ENCODE measurements at regions not wholly inside any gene's neighbourhood (a gene's known extent, or its start where the extent isn't known, plus 50 kb on each side); places are given as distances from the start of the nearest gene placed in this dataset.

DNA sequence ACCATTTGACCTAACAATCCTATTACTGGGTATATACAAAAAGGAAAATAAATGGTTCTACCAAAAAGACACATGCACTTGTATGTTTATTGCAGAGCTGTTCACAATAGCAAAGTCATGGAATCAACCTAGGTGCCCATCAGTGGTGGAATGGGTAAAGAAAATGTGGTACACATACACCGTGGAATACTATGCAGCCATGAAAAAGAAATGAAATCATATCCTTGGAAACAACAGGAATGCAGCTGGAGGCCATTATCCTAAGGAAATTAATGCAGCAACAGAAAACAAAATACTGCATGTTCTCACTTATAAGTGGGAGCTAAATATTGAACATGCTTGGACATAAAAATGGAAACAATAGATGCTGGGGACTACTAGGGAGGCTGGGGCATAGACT is 534.1 kb upstream of the SGCD start:
- TF ChIP-seq, protein P1, sequence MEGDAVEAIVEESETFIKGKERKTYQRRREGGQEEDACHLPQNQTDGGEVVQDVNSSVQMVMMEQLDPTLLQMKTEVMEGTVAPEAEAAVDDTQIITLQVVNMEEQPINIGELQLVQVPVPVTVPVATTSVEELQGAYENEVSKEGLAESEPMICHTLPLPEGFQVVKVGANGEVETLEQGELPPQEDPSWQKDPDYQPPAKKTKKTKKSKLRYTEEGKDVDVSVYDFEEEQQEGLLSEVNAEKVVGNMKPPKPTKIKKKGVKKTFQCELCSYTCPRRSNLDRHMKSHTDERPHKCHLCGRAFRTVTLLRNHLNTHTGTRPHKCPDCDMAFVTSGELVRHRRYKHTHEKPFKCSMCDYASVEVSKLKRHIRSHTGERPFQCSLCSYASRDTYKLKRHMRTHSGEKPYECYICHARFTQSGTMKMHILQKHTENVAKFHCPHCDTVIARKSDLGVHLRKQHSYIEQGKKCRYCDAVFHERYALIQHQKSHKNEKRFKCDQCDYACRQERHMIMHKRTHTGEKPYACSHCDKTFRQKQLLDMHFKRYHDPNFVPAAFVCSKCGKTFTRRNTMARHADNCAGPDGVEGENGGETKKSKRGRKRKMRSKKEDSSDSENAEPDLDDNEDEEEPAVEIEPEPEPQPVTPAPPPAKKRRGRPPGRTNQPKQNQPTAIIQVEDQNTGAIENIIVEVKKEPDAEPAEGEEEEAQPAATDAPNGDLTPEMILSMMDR (conservative IDR thresholded peaks at IDR 0.05; ENCODE audit: low read depth, low read length): no peak
- no peak overlapping the region for H3K4me3 ChIP-seq (ENCODE audit: low read length)
- no peak for DNase-seq (ENCODE audit: low read depth)

- H3K4me3 ChIP-seq (ENCODE audit: low read length): no peak overlapping the region
- TF ChIP-seq, protein P1 (conservative IDR thresholded peaks at IDR 0.05; ENCODE audit: low read depth, low read length): no peak
- peak; percentile 0 for DNase-seq (ENCODE audit: low read depth)
These were observed 532.2 kb upstream of the SGCD start for GRCh38 chr5:155794795-155795194.

- H3K4me3 ChIP-seq (ENCODE audit: low read length): no peak overlapping the region
- TF ChIP-seq, protein P1 (conservative IDR thresholded peaks at IDR 0.05; ENCODE audit: low read depth, low read length): no peak
- no peak for DNase-seq (ENCODE audit: low read depth)
These were observed 527.7 kb upstream of the SGCD start for GRCh38 chr5:155799308-155799707.

- DNase-seq (ENCODE audit: low read depth): no peak
- no peak overlapping the region for H3K4me3 ChIP-seq (ENCODE audit: low read length)
- TF ChIP-seq, protein P1 (conservative IDR thresholded peaks at IDR 0.05; ENCODE audit: low read depth, low read length): no peak
These were observed 518.9 kb upstream of the SGCD start for GRCh38 chr5:155807884-155808576.

DNA sequence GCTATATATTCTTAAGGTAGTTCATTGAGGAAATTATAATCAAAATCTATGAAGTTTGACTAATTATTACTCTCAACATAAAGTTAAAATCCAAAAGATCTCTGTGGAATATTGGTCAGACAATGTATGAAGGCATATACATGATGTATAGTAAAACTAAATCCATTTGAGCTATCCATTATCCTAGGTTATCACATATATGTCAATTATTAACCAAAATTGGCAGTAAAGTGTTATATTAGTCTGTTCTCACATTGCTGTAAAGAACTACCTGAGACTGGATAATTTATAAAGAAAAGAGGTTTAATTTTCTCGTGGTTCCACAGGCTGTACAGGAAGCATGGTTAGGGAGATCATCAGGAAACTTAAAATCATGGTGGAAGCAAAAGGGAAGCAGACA is 511.7 kb upstream of the SGCD start:
- no peak for DNase-seq (ENCODE audit: low read depth)
- TF ChIP-seq, protein P1 (conservative IDR thresholded peaks at IDR 0.05; ENCODE audit: low read depth, low read length): no peak
- no peak overlapping the region for H3K4me3 ChIP-seq (ENCODE audit: low read length)

DNA sequence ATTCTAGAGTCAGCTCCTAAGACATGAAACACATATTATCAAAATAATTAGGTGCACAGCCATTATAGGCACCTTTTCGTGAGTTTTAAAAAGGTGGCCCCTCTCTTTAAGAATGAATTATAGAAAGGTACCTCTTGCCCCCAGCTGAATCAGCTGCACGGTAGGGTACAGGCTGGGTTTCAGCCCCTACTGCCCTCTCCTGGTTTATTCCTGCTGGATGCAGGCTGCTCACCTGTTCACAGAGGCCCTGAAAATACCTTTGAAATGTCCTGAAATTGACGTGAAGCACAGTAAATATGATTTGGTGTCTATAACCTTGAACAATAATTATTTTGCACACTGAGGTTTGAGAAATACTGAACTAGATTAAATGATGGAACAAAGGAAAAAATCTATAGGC is 504.8 kb upstream of the SGCD start:
- no peak overlapping the region for H3K4me3 ChIP-seq (ENCODE audit: low read length)
- no peak for DNase-seq (ENCODE audit: low read depth)
- TF ChIP-seq, protein P1 (conservative IDR thresholded peaks at IDR 0.05; ENCODE audit: low read depth, low read length): no peak

All from retinal pigment epithelial cell (primary cell).